HEK293T (cell line): ENCODE measurements at regions not wholly inside any gene's neighbourhood (a gene's known extent, or its start where the extent isn't known, plus 50 kb on each side); places are given as distances from the start of the nearest gene placed in this dataset.

Experiments
- ARNT ChIP-seq: fragments of 450-650 bp; IDR thresholded peaks from 2 replicates; pipeline ENCODE4 v1.6.1; 2017; ENCODE audit warnings: mild to moderate bottlenecking
- BHLHE40 ChIP-seq: fragments of 450-650 bp; IDR thresholded peaks from 2 replicates; pipeline ENCODE4 v1.6.1; 2016; ENCODE audit warnings: mild to moderate bottlenecking, moderate library complexity, borderline replicate concordance
- CTBP1 ChIP-seq: fragments of 450-650 bp; IDR thresholded peaks from 2 replicates; pipeline ENCODE4 v1.6.1; 2016; ENCODE audit warnings: borderline replicate concordance
- ELF4 ChIP-seq: fragments of 450-650 bp; IDR thresholded peaks from 2 replicates; pipeline ENCODE4 v1.6.1; 2017; ENCODE audit warnings: antibody characterized with exemption
- FOXA1 ChIP-seq: fragments of 450-650 bp; IDR thresholded peaks from 2 replicates; pipeline ENCODE4 v1.6.1; 2016; ENCODE audit warnings: mild to moderate bottlenecking
- FOXK2 ChIP-seq: fragments of 450-650 bp; IDR thresholded peaks from 2 replicates; pipeline ENCODE4 v1.6.1; 2016; ENCODE audit warnings: mild to moderate bottlenecking
- FOXM1 ChIP-seq: fragments of 450-650 bp; IDR thresholded peaks from 2 replicates; pipeline ENCODE4 v1.6.1; 2017; ENCODE audit warnings: mild to moderate bottlenecking, borderline replicate concordance
- HDGF ChIP-seq: fragments of 450-650 bp; IDR thresholded peaks from 2 replicates; pipeline ENCODE4 v1.6.1; 2017; ENCODE audit warnings: antibody characterized with exemption, borderline replicate concordance
- NFRKB ChIP-seq: fragments of 450-650 bp; IDR thresholded peaks from 2 replicates; pipeline ENCODE4 v1.6.1; 2016; ENCODE audit warnings: mild to moderate bottlenecking, moderate library complexity
- SP1 ChIP-seq: fragments of 450-650 bp; IDR thresholded peaks from 2 replicates; pipeline ENCODE4 v1.6.1; 2017
- SUZ12 ChIP-seq: fragments of 450-650 bp; IDR thresholded peaks from 2 replicates; pipeline ENCODE4 v1.6.1; 2016; ENCODE audit warnings: mild to moderate bottlenecking
- TARDBP ChIP-seq: fragments of 450-650 bp; IDR thresholded peaks from 2 replicates; pipeline ENCODE4 v1.6.1; 2016
- ZNF384 ChIP-seq: fragments of 450-650 bp; IDR thresholded peaks from 2 replicates; pipeline ENCODE4 v1.6.1; 2016
- TF ChIP-seq, protein P1 (sequence below): fragments of 450-650 bp; IDR thresholded peaks from 2 replicates; pipeline ENCODE4 v1.6.1; 2016

DNA sequence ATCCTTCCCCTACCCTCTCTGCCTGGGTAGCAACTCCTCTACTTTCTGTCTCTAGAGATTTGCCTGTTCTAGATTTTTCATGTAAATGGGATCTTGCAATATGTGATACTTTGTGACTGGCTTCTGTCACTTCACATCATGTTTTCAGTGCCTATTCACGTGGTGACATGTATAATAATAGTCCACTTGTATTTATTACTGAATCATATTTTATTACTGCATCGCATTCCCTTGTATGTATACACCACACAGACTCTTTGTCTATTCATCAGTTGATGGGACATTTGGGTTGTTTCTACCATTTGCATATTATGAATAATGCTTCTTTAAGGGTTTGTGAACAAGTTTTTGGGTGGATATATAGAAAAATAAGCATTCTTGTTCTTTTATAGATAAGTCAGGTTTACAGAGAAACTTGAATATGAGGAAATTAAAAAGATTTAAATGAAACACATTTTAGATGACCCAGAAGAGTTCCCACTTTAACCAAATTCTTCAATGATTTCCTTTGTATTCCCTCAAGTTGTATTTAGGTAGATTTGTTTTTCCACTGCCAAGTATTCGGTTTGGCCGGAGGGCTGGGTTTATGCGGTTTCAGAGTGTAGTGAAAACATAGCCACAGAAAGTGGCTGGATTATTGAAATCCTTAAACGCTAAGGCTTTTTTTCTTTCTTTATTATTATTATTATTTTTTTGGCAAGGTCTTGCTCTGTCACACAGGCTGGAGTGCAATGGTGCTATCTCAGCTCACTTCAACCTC, 178.7 kb upstream of the TMTC1 start:
- TF ChIP-seq BHLHE40 (no peak), FOXM1 (no peak), NFRKB (no peak), SP1 (no peak), HDGF (no peak), TARDBP (no peak), SUZ12 (no peak), ZNF384 (no peak), FOXK2 (no peak), CTBP1 (no peak), ARNT (no peak), FOXA1 (no peak), ELF4 (no peak)
- TF ChIP-seq, protein P1, sequence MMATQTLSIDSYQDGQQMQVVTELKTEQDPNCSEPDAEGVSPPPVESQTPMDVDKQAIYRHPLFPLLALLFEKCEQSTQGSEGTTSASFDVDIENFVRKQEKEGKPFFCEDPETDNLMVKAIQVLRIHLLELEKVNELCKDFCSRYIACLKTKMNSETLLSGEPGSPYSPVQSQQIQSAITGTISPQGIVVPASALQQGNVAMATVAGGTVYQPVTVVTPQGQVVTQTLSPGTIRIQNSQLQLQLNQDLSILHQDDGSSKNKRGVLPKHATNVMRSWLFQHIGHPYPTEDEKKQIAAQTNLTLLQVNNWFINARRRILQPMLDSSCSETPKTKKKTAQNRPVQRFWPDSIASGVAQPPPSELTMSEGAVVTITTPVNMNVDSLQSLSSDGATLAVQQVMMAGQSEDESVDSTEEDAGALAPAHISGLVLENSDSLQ = no peak
